ENCODE measurements at regions not wholly inside any gene's neighbourhood (a gene's known extent, or its start where the extent isn't known, plus 50 kb on each side); places are given as distances from the start of the nearest gene placed in this dataset.

GRCh38 chr2:15787535-15788454 lies 152.6 kb upstream of the MYCN start:
- CTCF ChIA-PET, result no interaction called here
- DNase-seq (ENCODE audit: low read depth, low spot score), result no peak
- no peak overlapping the region for H3K4me3 ChIP-seq (ENCODE audit: low read depth, low read length)
- H3K9me3 ChIP-seq (ENCODE audit: control insufficient read depth, insufficient read depth, low read length), result peaks cover 41% of the 10 kb centered on the region
- no peak overlapping the region for H3K27ac ChIP-seq (ENCODE audit: low read depth, low read length)
- no peaks in the 10 kb centered on the region for H3K27me3 ChIP-seq (ENCODE audit: control insufficient read depth, insufficient read depth, low read length)
- POLR2A ChIA-PET, result no interaction called here
- TF ChIP-seq, protein P1, sequence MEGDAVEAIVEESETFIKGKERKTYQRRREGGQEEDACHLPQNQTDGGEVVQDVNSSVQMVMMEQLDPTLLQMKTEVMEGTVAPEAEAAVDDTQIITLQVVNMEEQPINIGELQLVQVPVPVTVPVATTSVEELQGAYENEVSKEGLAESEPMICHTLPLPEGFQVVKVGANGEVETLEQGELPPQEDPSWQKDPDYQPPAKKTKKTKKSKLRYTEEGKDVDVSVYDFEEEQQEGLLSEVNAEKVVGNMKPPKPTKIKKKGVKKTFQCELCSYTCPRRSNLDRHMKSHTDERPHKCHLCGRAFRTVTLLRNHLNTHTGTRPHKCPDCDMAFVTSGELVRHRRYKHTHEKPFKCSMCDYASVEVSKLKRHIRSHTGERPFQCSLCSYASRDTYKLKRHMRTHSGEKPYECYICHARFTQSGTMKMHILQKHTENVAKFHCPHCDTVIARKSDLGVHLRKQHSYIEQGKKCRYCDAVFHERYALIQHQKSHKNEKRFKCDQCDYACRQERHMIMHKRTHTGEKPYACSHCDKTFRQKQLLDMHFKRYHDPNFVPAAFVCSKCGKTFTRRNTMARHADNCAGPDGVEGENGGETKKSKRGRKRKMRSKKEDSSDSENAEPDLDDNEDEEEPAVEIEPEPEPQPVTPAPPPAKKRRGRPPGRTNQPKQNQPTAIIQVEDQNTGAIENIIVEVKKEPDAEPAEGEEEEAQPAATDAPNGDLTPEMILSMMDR (IDR thresholded peaks at IDR 0.05; ENCODE audit: low read depth, low read length), result no peak

GRCh38 chr2:15788455-15788829 lies 151.9 kb upstream of the MYCN start:
- DNase-seq (ENCODE audit: low read depth, low spot score), result no peak
- no peaks in the 10 kb centered on the region for H3K27me3 ChIP-seq (ENCODE audit: control insufficient read depth, insufficient read depth, low read length)
- ChIA-PET CTCF (no interaction called here), POLR2A (no interaction called here)
- H3K9me3 ChIP-seq (ENCODE audit: control insufficient read depth, insufficient read depth, low read length), result peaks cover 41% of the 10 kb centered on the region
- TF ChIP-seq, protein P1 (IDR thresholded peaks at IDR 0.05; ENCODE audit: low read depth, low read length), result no peak
- H3K4me3 ChIP-seq (ENCODE audit: low read depth, low read length), result no peak overlapping the region
- no peak overlapping the region for H3K27ac ChIP-seq (ENCODE audit: low read depth, low read length)

DNA sequence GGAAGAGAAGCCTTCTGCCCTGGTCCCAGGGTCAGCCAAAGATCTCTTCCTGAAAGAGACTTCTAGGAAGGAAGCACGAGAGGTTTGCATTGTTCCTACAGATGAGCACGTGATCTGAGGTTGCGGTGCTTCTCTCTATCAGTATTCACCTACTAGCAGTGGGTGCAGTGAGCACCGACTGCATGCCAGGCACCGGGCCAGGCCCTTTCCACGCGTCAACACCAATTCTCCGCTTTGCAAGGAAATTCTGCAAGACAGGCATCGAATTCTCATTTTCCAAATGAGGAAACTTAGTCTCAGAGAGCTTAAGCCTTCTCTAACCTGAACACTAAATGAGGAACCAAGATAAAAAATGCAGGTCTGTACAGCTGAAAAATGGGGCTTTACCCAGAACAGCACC lies 151.5 kb upstream of the MYCN start:
- no peak for DNase-seq (ENCODE audit: low read depth, low spot score)
- Histone ChIP-seq H3K27ac (ENCODE audit: low read depth, low read length) (no peak overlapping the region), H3K4me3 (ENCODE audit: low read depth, low read length) (no peak overlapping the region), H3K9me3 (ENCODE audit: control insufficient read depth, insufficient read depth, low read length) (peaks cover 41% of the 10 kb centered on the region), H3K27me3 (ENCODE audit: control insufficient read depth, insufficient read depth, low read length) (no peaks in the 10 kb centered on the region)
- TF ChIP-seq, protein P1 (IDR thresholded peaks at IDR 0.05; ENCODE audit: low read depth, low read length), result no peak
- ChIA-PET POLR2A (no interaction called here), CTCF (no interaction called here)

- Histone ChIP-seq H3K27me3 (ENCODE audit: control insufficient read depth, insufficient read depth, low read length) (no peaks in the 10 kb centered on the region), H3K9me3 (ENCODE audit: control insufficient read depth, insufficient read depth, low read length) (peaks cover 40% of the 10 kb centered on the region), H3K27ac (ENCODE audit: low read depth, low read length) (no peak overlapping the region), H3K4me3 (ENCODE audit: low read depth, low read length) (no peak overlapping the region)
- CTCF ChIA-PET, result no interaction called here
- TF ChIP-seq, protein P1 (IDR thresholded peaks at IDR 0.05; ENCODE audit: low read depth, low read length), result no peak
- DNase-seq (ENCODE audit: low read depth, low spot score), result no peak
- POLR2A ChIA-PET, result no interaction called here
Measured at GRCh38 chr2:15789381-15790062, 150.8 kb upstream of the MYCN start.

- H3K27me3 ChIP-seq (ENCODE audit: control insufficient read depth, insufficient read depth, low read length), result no peaks in the 10 kb centered on the region
- TF ChIP-seq, protein P1 (IDR thresholded peaks at IDR 0.05; ENCODE audit: low read depth, low read length), result no peak
- ChIA-PET CTCF (no interaction called here), POLR2A (no interaction called here)
- no peak overlapping the region for H3K27ac ChIP-seq (ENCODE audit: low read depth, low read length)
- peaks cover 32% of the 10 kb centered on the region for H3K9me3 ChIP-seq (ENCODE audit: control insufficient read depth, insufficient read depth, low read length)
- DNase-seq (ENCODE audit: low read depth, low spot score), result no peak
- no peak overlapping the region for H3K4me3 ChIP-seq (ENCODE audit: low read depth, low read length)
Measured at GRCh38 chr2:15790326-15790725, 150.0 kb upstream of the MYCN start.

All from AG04450 (cell line).